SK-N-SH treated with all-trans-retinoic acid at 6 μM for 48 hours (cell line): ENCODE measurements at regions not wholly inside any gene's neighbourhood (a gene's known extent, or its start where the extent isn't known, plus 50 kb on each side); places are given as distances from the start of the nearest gene placed in this dataset.

Experiments
- CREB5 ChIP-seq: fragments of 250-450 bp; sonication (Bioruptor Pico); IDR thresholded peaks from 2 replicates; pipeline ENCODE4 v1.5.1; 2020; ENCODE audit warnings: low read depth, mild to moderate bottlenecking, moderate library complexity
- ESRRG ChIP-seq: fragments of 250-450 bp; sonication (Bioruptor Pico); IDR thresholded peaks from 2 replicates; pipeline ENCODE4 v1.6.1; 2021; ENCODE audit warnings: mild to moderate bottlenecking
- GLIS3 ChIP-seq: fragments of 250-450 bp; sonication (Bioruptor Pico); IDR thresholded peaks from 2 replicates; pipeline ENCODE4 v1.5.0; 2020; ENCODE audit warnings: mild to moderate bottlenecking, moderate library complexity
- OSR1 ChIP-seq: fragments of 250-450 bp; sonication (Bioruptor Pico); IDR thresholded peaks from 2 replicates; pipeline ENCODE4 v1.8.0; 2022; ENCODE audit warnings: moderate library complexity, mild to moderate bottlenecking, inconsistent platforms
- PPARA ChIP-seq: fragments of 250-450 bp; sonication (Bioruptor Pico); IDR thresholded peaks from 2 replicates; pipeline ENCODE4 v1.5.0; 2020; ENCODE audit warnings: mild to moderate bottlenecking, borderline replicate concordance
- RARB ChIP-seq: fragments of 250-450 bp; sonication (Bioruptor Pico); IDR thresholded peaks from 2 replicates; pipeline ENCODE4 v1.8.0; 2021; ENCODE audit warnings: mild to moderate bottlenecking, moderate library complexity
- TCF4 ChIP-seq: fragments of 250-450 bp; sonication (Bioruptor Pico); IDR thresholded peaks from 2 replicates; pipeline ENCODE4 v1.8.0; 2021; ENCODE audit warnings: mild to moderate bottlenecking, moderate library complexity, borderline replicate concordance
- TOX ChIP-seq: fragments of 250-450 bp; sonication (Bioruptor Pico); IDR thresholded peaks from 2 replicates; pipeline ENCODE4 v1.8.0; 2021; ENCODE audit warnings: mild to moderate bottlenecking, moderate library complexity, borderline replicate concordance
- ZFP30 ChIP-seq: fragments of 450-650 bp; formaldehyde crosslinking; IDR thresholded peaks from 2 replicates; pipeline ENCODE4 v1.5.0; 2022; ENCODE audit warnings: mild to moderate bottlenecking, moderate library complexity
- ZNF565 ChIP-seq: fragments of 450-650 bp; formaldehyde crosslinking; conservative IDR thresholded peaks from 2 replicates; pipeline ENCODE4 v1.5.0; 2020; ENCODE audit warnings: low read depth, mild to moderate bottlenecking, moderate library complexity

- TF ChIP-seq OSR1 (CRISPR knock-in tag) (no peak), ESRRG (CRISPR knock-in tag) (no peak), ZFP30 (no peak), PPARA (no peak), RARB (CRISPR knock-in tag) (no peak), TOX (CRISPR knock-in tag) (no peak), ZNF565 (CRISPR knock-in tag) (no peak), CREB5 (no peak), GLIS3 (no peak), TCF4 (CRISPR knock-in tag) (no peak)
These were observed 96.1 kb downstream of the IER5 start for GRCh38 chr1:181184621-181185020.
